ENCODE measurements at regions not wholly inside any gene's neighbourhood (a gene's known extent, or its start where the extent isn't known, plus 50 kb on each side); places are given as distances from the start of the nearest gene placed in this dataset.

DNA sequence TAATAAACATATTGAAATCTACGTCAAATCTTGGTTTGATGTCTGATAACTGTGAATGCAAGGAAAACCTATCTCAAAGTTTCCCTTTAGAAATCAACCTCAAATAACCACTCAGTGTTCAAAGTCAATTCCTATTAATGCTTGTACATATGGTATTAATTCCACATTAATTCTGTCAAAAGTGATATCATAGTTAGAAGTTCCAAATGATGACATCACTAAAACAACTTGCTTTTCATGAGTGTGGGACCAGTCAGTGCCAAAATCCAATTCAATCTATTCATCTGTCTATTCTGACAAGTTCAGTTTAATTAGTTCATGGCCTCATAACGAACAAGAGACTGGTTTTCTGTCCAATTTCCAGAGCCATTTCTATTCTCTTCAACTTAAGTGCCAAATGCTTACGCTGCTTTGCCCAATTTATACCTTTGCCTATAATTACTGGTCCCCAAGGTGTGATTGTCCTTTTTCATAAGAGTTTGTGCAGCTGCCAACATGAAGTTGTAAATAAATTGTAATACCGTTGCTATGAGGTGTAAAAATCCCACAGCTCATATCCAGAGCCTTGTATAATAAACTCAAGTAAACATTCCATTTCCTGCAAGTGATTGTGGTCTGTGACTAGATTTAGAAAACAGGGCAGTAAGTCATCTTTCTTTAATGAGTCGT is 476.2 kb downstream of the RAB28 start:
- TF ChIP-seq CTCF (conservative IDR thresholded peaks at IDR 0.05; ENCODE audit: low read depth, low read length): no peak
- no peak for TF ChIP-seq EZH2 (IDR thresholded peaks at IDR 0.05; ENCODE audit: low read length, unreplicated experiment)

Measured in PC-3 (cell line).